Fibroblast of pulmonary artery (primary cell): ENCODE measurements at regions not wholly inside any gene's neighbourhood (a gene's known extent, or its start where the extent isn't known, plus 50 kb on each side); places are given as distances from the start of the nearest gene placed in this dataset.

Experiments
- DNase-seq: peaks from one replicate; pipeline ENCODE4 v3.0.0-alpha.2; 2010; ENCODE audit warnings: low read depth
- H3K4me3 ChIP-seq: replicated peaks from 2 replicates; pipeline ENCODE4 v1.5.1; 2011; ENCODE audit warnings: low read depth, mild to moderate bottlenecking, control low read depth, low read length, moderate library complexity
- TF ChIP-seq, protein P1 (sequence below): IDR thresholded peaks from 2 replicates; pipeline ENCODE4 v1.5.1; 2011; ENCODE audit warnings: mild to moderate bottlenecking, control low read depth, low read length, inconsistent platforms; ENCODE audit errors: missing control alignments

DNA sequence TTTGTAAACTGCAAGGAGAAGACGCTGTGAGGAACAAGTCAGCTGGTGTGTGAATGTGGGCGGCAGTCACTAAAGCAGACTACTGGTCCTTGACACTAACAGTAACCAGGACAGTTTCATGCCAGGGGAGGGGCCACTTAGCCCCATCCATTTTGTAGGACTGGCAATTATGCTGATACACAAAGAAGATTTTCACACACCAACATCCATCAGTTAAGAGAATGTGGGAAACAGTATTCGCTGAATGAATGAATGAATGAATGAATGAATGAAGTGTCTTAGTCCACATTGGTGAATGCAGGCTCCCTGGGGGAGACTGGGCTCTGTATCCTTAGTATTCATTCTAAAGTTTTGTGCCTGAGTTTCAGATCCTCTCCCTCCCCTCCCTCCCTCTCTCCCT is 590.4 kb downstream of the BRD1 start:
- TF ChIP-seq, protein P1, sequence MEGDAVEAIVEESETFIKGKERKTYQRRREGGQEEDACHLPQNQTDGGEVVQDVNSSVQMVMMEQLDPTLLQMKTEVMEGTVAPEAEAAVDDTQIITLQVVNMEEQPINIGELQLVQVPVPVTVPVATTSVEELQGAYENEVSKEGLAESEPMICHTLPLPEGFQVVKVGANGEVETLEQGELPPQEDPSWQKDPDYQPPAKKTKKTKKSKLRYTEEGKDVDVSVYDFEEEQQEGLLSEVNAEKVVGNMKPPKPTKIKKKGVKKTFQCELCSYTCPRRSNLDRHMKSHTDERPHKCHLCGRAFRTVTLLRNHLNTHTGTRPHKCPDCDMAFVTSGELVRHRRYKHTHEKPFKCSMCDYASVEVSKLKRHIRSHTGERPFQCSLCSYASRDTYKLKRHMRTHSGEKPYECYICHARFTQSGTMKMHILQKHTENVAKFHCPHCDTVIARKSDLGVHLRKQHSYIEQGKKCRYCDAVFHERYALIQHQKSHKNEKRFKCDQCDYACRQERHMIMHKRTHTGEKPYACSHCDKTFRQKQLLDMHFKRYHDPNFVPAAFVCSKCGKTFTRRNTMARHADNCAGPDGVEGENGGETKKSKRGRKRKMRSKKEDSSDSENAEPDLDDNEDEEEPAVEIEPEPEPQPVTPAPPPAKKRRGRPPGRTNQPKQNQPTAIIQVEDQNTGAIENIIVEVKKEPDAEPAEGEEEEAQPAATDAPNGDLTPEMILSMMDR: no peak
- H3K4me3 ChIP-seq: no peak overlapping the region
- DNase-seq: no peak

- no peak for DNase-seq
- no peak overlapping the region for H3K4me3 ChIP-seq
- TF ChIP-seq, protein P1: no peak
These were observed 591.1 kb downstream of the BRD1 start for GRCh38 chr22:49236541-49237075.

DNA sequence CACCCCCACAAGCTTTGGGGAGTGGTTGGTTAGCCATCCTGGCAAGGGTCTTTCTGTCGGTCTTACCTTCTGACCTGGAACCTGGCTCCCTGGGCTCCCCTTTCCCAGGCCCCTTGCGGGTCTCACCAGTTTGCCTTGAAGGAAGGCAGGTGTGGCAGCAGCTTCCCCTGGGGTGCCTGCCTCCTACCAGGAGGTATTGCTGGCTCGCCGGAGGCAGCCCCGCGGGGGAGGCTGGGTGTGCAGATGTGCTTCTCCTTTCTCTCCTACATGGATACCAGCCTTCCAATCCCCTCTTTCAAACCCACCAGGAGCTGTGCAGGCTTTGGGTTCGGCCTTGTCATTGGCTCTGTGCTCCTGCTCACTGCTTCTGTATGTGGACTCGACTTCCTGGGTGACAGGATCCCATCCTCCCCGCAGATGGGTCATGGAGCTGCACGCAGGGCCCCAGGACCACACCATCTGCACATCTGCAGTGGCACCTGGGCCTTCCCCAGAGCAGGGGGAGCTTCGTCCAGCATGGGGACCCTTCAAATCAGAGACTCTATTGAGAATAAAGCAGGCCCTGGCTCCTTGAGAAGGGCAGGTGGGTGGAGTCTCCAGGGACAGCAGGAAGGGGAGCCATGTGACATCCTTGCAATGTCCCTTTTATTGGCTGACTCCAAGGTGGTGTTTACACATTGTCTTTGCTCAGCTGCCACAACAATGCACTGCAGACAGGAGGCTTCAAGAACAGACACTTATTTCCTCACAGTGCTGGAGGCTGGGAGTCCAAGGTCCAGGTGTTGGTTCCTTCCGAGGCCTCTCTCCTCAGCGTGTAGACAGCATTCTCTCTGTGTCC is 592.0 kb downstream of the BRD1 start:
- DNase-seq: no peak
- TF ChIP-seq, protein P1: no peak
- H3K4me3 ChIP-seq: no peak overlapping the region

GRCh38 chr22:49234459-49234858 is 593.2 kb downstream of the BRD1 start:
- TF ChIP-seq, protein P1: no peak
- H3K4me3 ChIP-seq: no peak overlapping the region
- DNase-seq: no peak

DNA sequence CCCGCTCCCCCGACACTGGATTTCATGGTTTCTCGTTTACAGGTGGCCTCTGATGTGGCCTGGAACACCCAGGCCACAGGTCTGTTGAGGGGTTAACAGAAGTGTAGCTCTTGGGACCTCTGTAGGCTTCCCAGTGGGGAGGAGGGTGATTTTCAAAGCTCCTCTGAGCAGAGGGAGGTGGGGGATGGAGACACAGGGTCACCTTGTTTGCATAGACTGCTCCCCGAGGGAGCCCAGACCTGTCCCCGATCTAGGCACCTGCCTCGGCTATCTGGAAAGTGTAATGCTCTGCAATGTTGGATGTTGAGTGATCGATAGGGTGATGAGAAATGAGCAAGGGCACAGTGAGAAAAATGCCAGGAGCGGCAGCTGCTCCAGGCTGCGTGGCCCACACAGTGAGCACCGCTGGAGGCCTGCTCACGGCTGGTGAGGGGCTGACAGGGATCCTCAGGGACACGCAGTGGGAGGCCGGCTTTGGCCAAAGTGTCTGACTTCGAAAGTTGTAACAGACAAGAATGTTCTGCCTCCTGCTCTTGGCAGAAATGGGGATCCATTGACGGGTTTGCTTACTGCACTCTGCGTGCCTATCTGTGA is 594.1 kb downstream of the BRD1 start:
- no peak overlapping the region for H3K4me3 ChIP-seq
- TF ChIP-seq, protein P1: no peak
- no peak for DNase-seq

DNA sequence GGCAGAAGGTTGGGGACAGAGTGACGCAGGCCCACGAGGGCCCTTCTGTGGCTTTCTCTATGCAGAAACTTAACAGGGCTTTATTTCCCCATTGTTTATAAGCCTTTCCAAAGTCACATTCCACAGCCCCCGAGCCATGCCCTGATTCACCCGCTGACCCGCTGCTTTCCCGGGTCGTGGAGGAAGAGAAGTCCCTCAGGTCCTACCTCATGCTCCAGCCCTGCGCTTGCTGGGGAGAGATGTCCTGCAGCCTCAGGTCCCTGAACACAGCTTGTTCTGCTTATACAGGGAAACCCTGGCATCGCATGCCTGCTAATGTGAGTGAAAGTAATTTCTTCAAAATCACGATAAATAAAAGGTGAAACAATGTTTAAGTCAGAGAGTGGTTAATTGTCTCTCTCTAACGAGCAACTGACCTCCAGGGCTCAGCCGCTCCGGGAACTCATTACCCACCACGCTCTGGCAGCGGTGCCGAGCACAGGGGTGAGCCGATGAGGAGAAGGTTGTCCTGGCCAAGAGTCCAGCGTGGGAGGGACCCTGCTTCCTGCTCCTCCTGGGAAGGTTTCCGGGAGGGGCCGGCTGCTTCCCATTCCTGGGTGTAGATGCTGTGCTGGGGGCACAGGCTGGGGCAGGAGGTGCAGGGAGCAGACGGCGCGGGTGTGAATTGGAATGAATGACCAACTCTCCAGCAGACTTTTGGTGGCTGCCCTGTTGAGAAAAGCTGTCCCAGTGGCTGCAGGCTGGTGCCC is 595.2 kb downstream of the BRD1 start:
- DNase-seq: no peak

More for the DNA sequence above, 595.2 kb downstream of the BRD1 start:
- no peak overlapping the region for H3K4me3 ChIP-seq
- TF ChIP-seq, protein P1: no peak
